ENCODE measurements at regions not wholly inside any gene's neighbourhood (a gene's known extent, or its start where the extent isn't known, plus 50 kb on each side); places are given as distances from the start of the nearest gene placed in this dataset.

DNA sequence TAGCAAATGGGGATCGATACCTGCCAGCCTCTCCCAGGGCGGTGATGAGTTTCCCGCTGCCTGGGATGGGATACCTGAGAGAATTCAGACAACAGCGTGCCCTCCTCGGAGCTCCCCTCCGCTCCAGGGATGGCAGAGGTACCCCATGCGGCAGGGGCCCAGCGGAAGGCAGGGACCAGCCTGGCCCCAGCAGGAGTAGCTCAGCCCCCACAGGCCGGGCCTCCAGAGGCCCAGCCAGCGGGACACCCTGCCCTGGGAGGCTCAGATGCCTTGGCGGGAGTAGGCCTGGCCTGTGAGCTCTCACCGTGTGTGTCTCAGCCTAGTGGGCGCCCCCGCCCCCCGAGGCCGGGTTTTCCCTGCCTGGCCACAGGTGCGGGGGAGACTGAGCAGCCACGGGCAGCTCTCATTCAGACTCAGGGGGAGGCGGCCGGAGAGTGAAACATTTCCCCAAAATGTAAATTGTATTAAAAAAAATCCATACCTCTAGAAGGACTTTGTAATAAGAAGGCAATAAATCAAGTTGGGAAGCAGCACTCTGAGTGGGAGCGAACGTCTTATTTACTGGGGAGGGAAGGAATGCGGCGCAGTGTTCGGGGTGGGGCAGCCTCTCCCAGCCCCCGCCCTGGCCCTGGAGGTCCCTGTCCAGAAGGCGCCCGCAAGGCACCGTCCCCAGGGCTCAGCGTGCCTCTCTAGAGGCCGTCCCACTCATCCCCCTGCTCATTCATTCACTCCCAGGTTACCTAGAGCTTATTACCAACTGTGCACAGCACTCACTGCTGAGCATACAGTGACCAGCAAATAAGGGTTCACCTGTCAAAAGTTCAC lies 888.0 kb downstream of the BRD1 start:
- H3K27ac ChIP-seq (ENCODE audit: insufficient read depth, low read length), result no peak overlapping the region
- BruUV-seq (replicated peaks), result no TSS peak
- H2AK9ac ChIP-seq (replicated peaks; ENCODE audit: low read depth, low read length, poor library complexity), result no peak overlapping the region
- intact Hi-C loops (cut with micrococcal nuclease) (no loop called here), dilution Hi-C loops (cut with HindIII; ENCODE audit: low sequenced_read_pairs, unreplicated experiment) (no loop called here), in situ Hi-C loops (cut with MboI; ENCODE audit: low sequenced_read_pairs) (no loop called here)
- no peaks in the 10 kb centered on the region for H3K36me3 ChIP-seq (ENCODE audit: control insufficient read depth, insufficient read depth, low read length)
- no peaks in the 10 kb centered on the region for H3K27me3 ChIP-seq (ENCODE audit: control insufficient read depth, insufficient read depth, low read length)
- ChIA-PET POLR2A (ENCODE audit: unreplicated experiment) (no interaction called here), CTCF (no interaction called here)
- H2BK120ac ChIP-seq (ENCODE audit: low read depth, low read length), result no peak overlapping the region
- no peak overlapping the region for H2AK5ac ChIP-seq (ENCODE audit: low read depth, low read length)
- H2BK20ac ChIP-seq (ENCODE audit: low read depth, low read length), result no peak overlapping the region
- H2BK5ac ChIP-seq (ENCODE audit: low read depth, low read length, poor library complexity, severe bottlenecking), result no peak overlapping the region
- no peak for ATAC-seq (ENCODE audit: low read depth)
- no peak overlapping the region for H3K56ac ChIP-seq (ENCODE audit: extremely low read depth, insufficient read depth, low read length)
- no peak overlapping the region for H3K4me3 ChIP-seq (ENCODE audit: insufficient read depth, low read depth, low read length)
- H3K79me1 ChIP-seq (ENCODE audit: low read depth in 1 of 2, low read length in 2 of 2), result no peaks in the 10 kb centered on the region
- H3K9me1 ChIP-seq (ENCODE audit: insufficient read depth, low read length), result no peaks in the 10 kb centered on the region
- no peak overlapping the region for H3K18ac ChIP-seq (ENCODE audit: low read depth, low read length)
- DNase-seq, result no peak
- WGBS, 2 experiments (ENCODE audit: extremely low coverage in 2 of 2, insufficient read length in 1 of 2), result 75% methylated on average over 7 of the region's 31 CpGs; no CpG with 5 or more reads in 1 of the 2 experiments
- H4K5ac ChIP-seq (ENCODE audit: low read depth, low read length), result no peak overlapping the region
- no peak overlapping the region for H3K4me2 ChIP-seq (ENCODE audit: low read depth, low read length)
- H2AFZ ChIP-seq (replicated peaks; ENCODE audit: low read length, poor library complexity), result no peak overlapping the region
- H3K9ac ChIP-seq (ENCODE audit: low read depth, low read length), result no peak overlapping the region
- H4K20me1 ChIP-seq (ENCODE audit: insufficient read depth, low read length), result no peaks in the 10 kb centered on the region
- H2BK15ac ChIP-seq (ENCODE audit: low read depth, low read length), result no peak overlapping the region
- H3K23ac ChIP-seq (ENCODE audit: low read depth, low read length), result no peak overlapping the region
- H4K8ac ChIP-seq (ENCODE audit: low read depth in 2 of 2, low read length in 2 of 2), result no peak overlapping the region
- no peak for TF ChIP-seq CHD1 (IDR thresholded peaks at IDR 0.05; ENCODE audit: low read depth, low read length)
- TF ChIP-seq, protein P1, sequence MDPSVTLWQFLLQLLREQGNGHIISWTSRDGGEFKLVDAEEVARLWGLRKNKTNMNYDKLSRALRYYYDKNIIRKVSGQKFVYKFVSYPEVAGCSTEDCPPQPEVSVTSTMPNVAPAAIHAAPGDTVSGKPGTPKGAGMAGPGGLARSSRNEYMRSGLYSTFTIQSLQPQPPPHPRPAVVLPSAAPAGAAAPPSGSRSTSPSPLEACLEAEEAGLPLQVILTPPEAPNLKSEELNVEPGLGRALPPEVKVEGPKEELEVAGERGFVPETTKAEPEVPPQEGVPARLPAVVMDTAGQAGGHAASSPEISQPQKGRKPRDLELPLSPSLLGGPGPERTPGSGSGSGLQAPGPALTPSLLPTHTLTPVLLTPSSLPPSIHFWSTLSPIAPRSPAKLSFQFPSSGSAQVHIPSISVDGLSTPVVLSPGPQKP (IDR thresholded peaks at IDR 0.05; ENCODE audit: borderline replicate concordance, low read depth, low read length), result no peak
- no peak for TF ChIP-seq POLR2A (IDR thresholded peaks at IDR 0.05; ENCODE audit: low read depth, low read length)
- no peak for TF ChIP-seq CEBPB (IDR thresholded peaks at IDR 0.05; ENCODE audit: low read depth, low read length)
- no peak overlapping the region for H3K14ac ChIP-seq (replicated peaks; ENCODE audit: low read depth, low read length)
- no peaks in the 10 kb centered on the region for H3K4me1 ChIP-seq (ENCODE audit: control insufficient read depth, insufficient read depth, low read length)
- H3K9me3 ChIP-seq (ENCODE audit: control insufficient read depth, insufficient read depth, low read length), result peaks cover 46% of the 10 kb centered on the region
- H3K4ac ChIP-seq (ENCODE audit: low read depth, low read length), result no peak overlapping the region
- H4K91ac ChIP-seq (ENCODE audit: insufficient read depth, low read depth, low read length), result no peak overlapping the region

Data from IMR-90 (cell line).